ENCODE measurements at regions not wholly inside any gene's neighbourhood (a gene's known extent, or its start where the extent isn't known, plus 50 kb on each side); places are given as distances from the start of the nearest gene placed in this dataset.

- TF ChIP-seq GATA2 (IDR thresholded peaks at IDR 0.05; ENCODE audit: low read depth, low read length) (no peak), GATA3 (IDR thresholded peaks at IDR 0.05; ENCODE audit: low read depth, low read length) (no peak)
These were observed 58.0 kb upstream of the PICALM start for GRCh38 chr11:86126862-86127261.

- TF ChIP-seq GATA2 (IDR thresholded peaks at IDR 0.05; ENCODE audit: low read depth, low read length) (no peak), GATA3 (IDR thresholded peaks at IDR 0.05; ENCODE audit: low read depth, low read length) (no peak)
These were observed 55.7 kb upstream of the PICALM start for GRCh38 chr11:86124251-86125233.

GRCh38 chr11:86122773-86123172, 53.9 kb upstream of the PICALM start:
- TF ChIP-seq GATA3 (IDR thresholded peaks at IDR 0.05; ENCODE audit: low read depth, low read length), result no peak
- TF ChIP-seq GATA2 (IDR thresholded peaks at IDR 0.05; ENCODE audit: low read depth, low read length), result no peak

GRCh38 chr11:86120807-86121206, 51.9 kb upstream of the PICALM start:
- TF ChIP-seq GATA3 (IDR thresholded peaks at IDR 0.05; ENCODE audit: low read depth, low read length), result no peak
- no peak for TF ChIP-seq GATA2 (IDR thresholded peaks at IDR 0.05; ENCODE audit: low read depth, low read length)

- TF ChIP-seq GATA2 (IDR thresholded peaks at IDR 0.05; ENCODE audit: low read depth, low read length) (no peak), GATA3 (IDR thresholded peaks at IDR 0.05; ENCODE audit: low read depth, low read length) (no peak)
These were observed 51.0 kb upstream of the PICALM start for GRCh38 chr11:86119906-86120305.

GRCh38 chr11:86119077-86119476, 50.2 kb upstream of the PICALM start:
- no peak for TF ChIP-seq GATA2 (IDR thresholded peaks at IDR 0.05; ENCODE audit: low read depth, low read length)
- no peak for TF ChIP-seq GATA3 (IDR thresholded peaks at IDR 0.05; ENCODE audit: low read depth, low read length)
